KMS-11 (cell line): ENCODE measurements at regions not wholly inside any gene's neighbourhood (a gene's known extent, or its start where the extent isn't known, plus 50 kb on each side); places are given as distances from the start of the nearest gene placed in this dataset.

Experiments
- H2AFZ ChIP-seq: fragments of 200-600 bp; sonication (generic); 2 replicates; pipeline ENCODE4 v1.6.1; 2016; ENCODE audit warnings: antibody characterized with exemption, mixed run types, low read depth
- H3K27ac ChIP-seq: fragments of 200-600 bp; sonication (generic); 2 replicates; pipeline ENCODE4 v1.6.1; 2016; ENCODE audit warnings: mild to moderate bottlenecking, mixed run types
- H3K27me3 ChIP-seq: fragments of 200-600 bp; sonication (generic); 2 replicates; pipeline ENCODE4 v1.6.1; 2017; ENCODE audit warnings: mild to moderate bottlenecking, low read depth, mixed run types, moderate library complexity; ENCODE audit not compliant: insufficient read depth
- H3K36me3 ChIP-seq: fragments of 200-600 bp; sonication (generic); 2 replicates; pipeline ENCODE4 v1.6.1; 2017; ENCODE audit warnings: mild to moderate bottlenecking, mixed run types; ENCODE audit not compliant: insufficient read depth
- H3K4me1 ChIP-seq: fragments of 200-600 bp; sonication (generic); 2 replicates; pipeline ENCODE4 v1.6.1; 2016; ENCODE audit warnings: mild to moderate bottlenecking, low read depth, mixed run types; ENCODE audit not compliant: poor library complexity, severe bottlenecking
- H3K4me2 ChIP-seq: fragments of 200-600 bp; sonication (generic); 2 replicates; pipeline ENCODE4 v1.7.0; 2016; ENCODE audit warnings: mild to moderate bottlenecking, mixed run types
- H3K4me3 ChIP-seq: fragments of 200-600 bp; sonication (generic); IDR thresholded peaks from 2 replicates; pipeline ENCODE4 v1.6.1; 2017; ENCODE audit warnings: low read depth, low read length, mixed read lengths; ENCODE audit not compliant: insufficient read depth
- H3K79me2 ChIP-seq: fragments of 200-600 bp; sonication (generic); 2 replicates; pipeline ENCODE4 v1.6.1; 2016; ENCODE audit warnings: low read depth, mixed run types; ENCODE audit not compliant: insufficient read depth
- H3K9ac ChIP-seq: fragments of 200-600 bp; sonication (generic); 2 replicates; pipeline ENCODE4 v1.6.1; 2016; ENCODE audit warnings: mild to moderate bottlenecking, mixed run types
- H4K20me1 ChIP-seq: fragments of 200-600 bp; sonication (generic); 2 replicates; pipeline ENCODE4 v1.6.1; 2016; ENCODE audit warnings: mild to moderate bottlenecking, mixed run types; ENCODE audit not compliant: insufficient read depth
- TF ChIP-seq, protein P1 (sequence below): fragments of 200-600 bp; sonication (generic); conservative IDR thresholded peaks from 2 replicates; pipeline ENCODE4 v1.6.1; 2017; ENCODE audit warnings: low read depth, mild to moderate bottlenecking, antibody characterized with exemption, low read length, moderate library complexity, mixed read lengths

GRCh38 chr1:188514917-188515316, 1686.2 kb downstream of the PLA2G4A start:
- Histone ChIP-seq H3K27ac (no peak overlapping the region), H3K9ac (no peak overlapping the region), H2AFZ (no peak overlapping the region), H4K20me1 (no peaks in the 10 kb centered on the region), H3K4me2 (no peak overlapping the region), H3K27me3 (no peaks in the 10 kb centered on the region), H3K4me3 (no peak overlapping the region), H3K4me1 (no peaks in the 10 kb centered on the region), H3K36me3 (no peaks in the 10 kb centered on the region), H3K79me2 (no peaks in the 10 kb centered on the region)
- TF ChIP-seq, protein P1, sequence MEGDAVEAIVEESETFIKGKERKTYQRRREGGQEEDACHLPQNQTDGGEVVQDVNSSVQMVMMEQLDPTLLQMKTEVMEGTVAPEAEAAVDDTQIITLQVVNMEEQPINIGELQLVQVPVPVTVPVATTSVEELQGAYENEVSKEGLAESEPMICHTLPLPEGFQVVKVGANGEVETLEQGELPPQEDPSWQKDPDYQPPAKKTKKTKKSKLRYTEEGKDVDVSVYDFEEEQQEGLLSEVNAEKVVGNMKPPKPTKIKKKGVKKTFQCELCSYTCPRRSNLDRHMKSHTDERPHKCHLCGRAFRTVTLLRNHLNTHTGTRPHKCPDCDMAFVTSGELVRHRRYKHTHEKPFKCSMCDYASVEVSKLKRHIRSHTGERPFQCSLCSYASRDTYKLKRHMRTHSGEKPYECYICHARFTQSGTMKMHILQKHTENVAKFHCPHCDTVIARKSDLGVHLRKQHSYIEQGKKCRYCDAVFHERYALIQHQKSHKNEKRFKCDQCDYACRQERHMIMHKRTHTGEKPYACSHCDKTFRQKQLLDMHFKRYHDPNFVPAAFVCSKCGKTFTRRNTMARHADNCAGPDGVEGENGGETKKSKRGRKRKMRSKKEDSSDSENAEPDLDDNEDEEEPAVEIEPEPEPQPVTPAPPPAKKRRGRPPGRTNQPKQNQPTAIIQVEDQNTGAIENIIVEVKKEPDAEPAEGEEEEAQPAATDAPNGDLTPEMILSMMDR: no peak

DNA sequence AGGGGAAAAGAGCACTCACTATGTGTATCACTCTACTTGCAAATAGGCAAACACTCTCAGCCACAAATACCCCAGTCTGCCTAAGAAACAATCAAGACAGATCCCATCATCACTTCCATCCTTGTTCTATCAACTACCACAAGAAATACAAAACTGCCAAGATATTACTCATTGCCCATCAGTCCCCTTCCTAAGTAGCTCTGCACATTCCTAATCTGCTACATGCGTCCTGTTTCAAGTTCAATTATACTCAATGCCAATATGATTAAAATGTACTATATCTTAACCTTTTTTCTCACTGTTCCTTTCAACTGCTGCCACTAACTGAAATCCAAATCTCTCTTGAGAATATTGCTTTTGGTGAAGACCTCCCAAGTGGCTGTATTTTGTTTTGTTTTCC, 1688.4 kb downstream of the PLA2G4A start:
- Histone ChIP-seq H3K36me3 (no peaks in the 10 kb centered on the region), H3K27ac (no peak overlapping the region), H3K9ac (no peak overlapping the region), H3K4me2 (no peak overlapping the region), H2AFZ (no peak overlapping the region), H4K20me1 (no peaks in the 10 kb centered on the region), H3K4me3 (no peak overlapping the region), H3K27me3 (no peaks in the 10 kb centered on the region), H3K4me1 (no peaks in the 10 kb centered on the region), H3K79me2 (no peaks in the 10 kb centered on the region)
- TF ChIP-seq, protein P1: no peak

DNA sequence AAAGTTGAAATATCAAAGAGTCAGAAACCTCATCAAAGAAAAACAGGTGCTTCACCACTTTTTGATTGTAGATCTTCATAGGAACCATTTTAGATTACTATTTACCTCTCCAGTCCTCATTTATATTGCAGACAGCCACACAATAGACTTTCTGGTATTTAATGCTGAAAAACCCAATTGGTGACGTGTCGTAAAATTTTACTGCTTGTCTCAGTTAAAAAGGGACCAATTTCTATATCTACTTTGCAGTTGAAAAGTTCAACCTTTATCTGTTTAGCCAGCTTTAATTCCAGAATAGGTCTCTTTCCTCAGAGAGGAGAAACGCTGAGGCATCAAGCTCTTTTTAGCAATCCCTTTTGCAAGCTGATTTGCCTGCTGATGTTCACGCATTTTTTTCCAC, 1722.4 kb downstream of the PLA2G4A start:
- no peaks in the 10 kb centered on the region for H3K4me1 ChIP-seq
- no peak overlapping the region for H3K4me2 ChIP-seq
- H3K27ac ChIP-seq: no peak overlapping the region
- H4K20me1 ChIP-seq: no peaks in the 10 kb centered on the region
- no peak overlapping the region for H2AFZ ChIP-seq
- no peak overlapping the region for H3K9ac ChIP-seq
- H3K4me3 ChIP-seq: no peak overlapping the region
- H3K27me3 ChIP-seq: no peaks in the 10 kb centered on the region
- H3K79me2 ChIP-seq: no peaks in the 10 kb centered on the region
- TF ChIP-seq, protein P1: no peak
- H3K36me3 ChIP-seq: no peaks in the 10 kb centered on the region

GRCh38 chr1:188557053-188557452, 1728.3 kb downstream of the PLA2G4A start:
- Histone ChIP-seq H3K27ac (no peak overlapping the region), H3K4me3 (no peak overlapping the region), H3K9ac (no peak overlapping the region), H3K4me1 (no peaks in the 10 kb centered on the region), H3K4me2 (no peak overlapping the region), H3K79me2 (no peaks in the 10 kb centered on the region), H3K27me3 (no peaks in the 10 kb centered on the region), H2AFZ (no peak overlapping the region), H4K20me1 (no peaks in the 10 kb centered on the region), H3K36me3 (no peaks in the 10 kb centered on the region)
- TF ChIP-seq, protein P1: no peak
